NCI-H2107 (cell line): ENCODE measurements at regions not wholly inside any gene's neighbourhood (a gene's known extent, or its start where the extent isn't known, plus 50 kb on each side); places are given as distances from the start of the nearest gene placed in this dataset.
"Not testable (repeated sequence)": the region's sequence is repeated elsewhere in the genome, so short reads cannot be mapped to it uniquely, and the experiment has no call there.

ENCODE experiments used
- DNase-seq: peaks from one replicate; lab custom pipeline; 2025; lab: John Stamatoyannopoulos, UW

GRCh38 chr14:63147018-63147417 lies 57.2 kb upstream of the RHOJ start:
- DNase-seq = no peak

GRCh38 chr14:63134801-63135200 lies 69.4 kb upstream of the RHOJ start:
- DNase-seq = peak; percentile 25

- DNase-seq = no peak
These were observed 73.7 kb upstream of the RHOJ start for GRCh38 chr14:63130531-63130930.

- DNase-seq = not testable (repeated sequence)
These were observed 61.2 kb upstream of the KCNH5 start for GRCh38 chr14:63106487-63106886.

GRCh38 chr14:63100552-63100951 lies 55.3 kb upstream of the KCNH5 start:
- DNase-seq = no peak

GRCh38 chr14:63096186-63096585 lies 50.9 kb upstream of the KCNH5 start:
- no peak for DNase-seq
